ENCODE measurements at regions not wholly inside any gene's neighbourhood (a gene's known extent, or its start where the extent isn't known, plus 50 kb on each side); places are given as distances from the start of the nearest gene placed in this dataset.
"Not testable (repeated sequence)": the region's sequence is repeated elsewhere in the genome, so short reads cannot be mapped to it uniquely, and the experiment has no call there.

DNA sequence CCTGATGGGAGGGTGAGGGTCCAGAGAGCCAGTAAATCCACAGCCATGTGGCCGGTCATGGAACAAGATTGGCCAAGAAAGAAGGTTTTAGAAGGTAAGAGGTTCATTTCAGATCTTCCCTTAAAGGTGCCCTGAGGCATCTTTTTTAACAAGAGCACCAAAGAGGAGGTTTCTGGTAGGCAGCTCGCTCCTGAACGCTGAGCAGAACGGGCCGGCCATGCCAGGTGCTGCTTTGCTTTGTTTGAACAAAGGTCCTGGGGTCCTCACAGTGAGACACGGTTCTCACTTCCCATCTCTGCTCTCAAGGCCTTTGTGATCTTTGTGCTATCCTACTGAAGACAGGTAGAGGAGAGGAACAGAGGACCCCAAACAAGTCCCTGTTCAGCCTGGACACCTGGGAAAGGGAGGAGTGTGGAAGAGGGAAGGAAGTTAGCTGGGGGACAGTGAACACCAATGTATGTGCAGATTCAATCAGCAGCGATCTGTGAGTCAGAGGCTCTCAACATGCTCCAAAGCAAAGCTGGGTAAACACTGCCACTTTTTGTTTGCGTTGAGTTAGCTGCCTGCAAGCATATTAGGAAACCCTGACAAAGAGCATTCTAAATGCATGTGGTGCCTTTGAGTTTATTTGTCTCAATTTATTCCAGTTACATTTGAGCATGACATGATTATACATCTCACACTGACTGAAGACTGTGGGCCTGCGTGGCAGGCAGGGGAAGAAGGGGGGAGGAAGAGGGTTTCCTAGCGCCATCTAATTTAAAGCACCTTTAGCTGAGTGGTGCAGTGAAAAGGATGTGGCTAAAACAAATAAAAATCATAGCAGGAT is 102.4 kb downstream of the ASB1 start:
- TF ChIP-seq, protein P1, sequence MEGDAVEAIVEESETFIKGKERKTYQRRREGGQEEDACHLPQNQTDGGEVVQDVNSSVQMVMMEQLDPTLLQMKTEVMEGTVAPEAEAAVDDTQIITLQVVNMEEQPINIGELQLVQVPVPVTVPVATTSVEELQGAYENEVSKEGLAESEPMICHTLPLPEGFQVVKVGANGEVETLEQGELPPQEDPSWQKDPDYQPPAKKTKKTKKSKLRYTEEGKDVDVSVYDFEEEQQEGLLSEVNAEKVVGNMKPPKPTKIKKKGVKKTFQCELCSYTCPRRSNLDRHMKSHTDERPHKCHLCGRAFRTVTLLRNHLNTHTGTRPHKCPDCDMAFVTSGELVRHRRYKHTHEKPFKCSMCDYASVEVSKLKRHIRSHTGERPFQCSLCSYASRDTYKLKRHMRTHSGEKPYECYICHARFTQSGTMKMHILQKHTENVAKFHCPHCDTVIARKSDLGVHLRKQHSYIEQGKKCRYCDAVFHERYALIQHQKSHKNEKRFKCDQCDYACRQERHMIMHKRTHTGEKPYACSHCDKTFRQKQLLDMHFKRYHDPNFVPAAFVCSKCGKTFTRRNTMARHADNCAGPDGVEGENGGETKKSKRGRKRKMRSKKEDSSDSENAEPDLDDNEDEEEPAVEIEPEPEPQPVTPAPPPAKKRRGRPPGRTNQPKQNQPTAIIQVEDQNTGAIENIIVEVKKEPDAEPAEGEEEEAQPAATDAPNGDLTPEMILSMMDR (IDR thresholded peaks at IDR 0.05), result no peak
- Histone ChIP-seq H3K4me3 (no peak overlapping the region), H3K27ac (no peak overlapping the region)
- no peak for DNase-seq (ENCODE audit: low spot score)

DNA sequence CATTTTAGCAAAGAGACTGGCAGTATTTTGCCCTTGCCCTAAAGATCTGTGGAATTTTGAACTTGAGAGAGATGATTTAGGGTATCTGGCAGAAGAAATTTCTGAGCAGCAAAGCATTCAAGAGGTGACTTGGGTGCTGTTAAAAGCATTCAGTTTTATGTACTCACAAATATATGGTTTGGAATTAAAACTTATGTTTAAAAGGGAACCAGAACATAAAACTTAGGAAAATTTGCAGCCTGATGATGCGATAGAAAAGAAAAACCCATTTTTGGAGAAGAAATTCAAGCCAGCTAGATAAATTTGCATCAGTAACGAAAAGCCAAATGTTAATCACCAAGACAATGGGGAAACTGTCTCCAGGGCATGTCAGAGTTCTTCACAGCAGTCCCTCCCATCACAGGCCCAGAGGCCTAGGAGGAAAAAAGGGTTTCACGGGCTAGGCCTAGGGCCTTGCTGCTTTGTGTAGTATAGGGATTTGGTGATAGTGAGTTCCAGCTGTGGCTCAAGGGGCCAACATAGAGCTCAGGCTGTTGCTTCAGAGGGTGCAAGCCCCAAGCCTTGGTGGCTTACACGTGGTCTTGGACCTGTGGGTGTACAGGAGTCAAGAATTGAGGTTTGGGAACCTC is 104.4 kb downstream of the ASB1 start:
- DNase-seq (ENCODE audit: low spot score); H3K4me3 ChIP-seq; H3K27ac ChIP-seq: not testable (repeated sequence)

DNA sequence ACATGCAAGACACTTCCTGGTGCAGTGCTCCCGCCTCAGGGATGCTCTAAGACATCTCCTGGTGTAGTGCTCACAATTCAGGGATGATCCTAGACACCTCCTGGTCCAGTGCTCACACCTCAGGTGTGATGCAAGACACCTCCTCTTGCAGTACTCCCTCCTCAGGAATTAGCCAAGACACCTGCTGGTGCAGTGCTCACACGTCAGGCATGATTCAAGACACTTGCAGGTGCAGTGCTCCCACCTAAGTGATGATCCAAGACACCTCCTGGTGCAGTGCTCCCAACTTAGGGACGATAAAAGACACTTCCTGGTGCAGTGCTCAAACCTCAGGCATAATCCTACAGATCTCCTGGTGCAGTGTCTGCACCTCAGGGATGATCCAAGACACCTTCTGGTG is 117.0 kb downstream of the ASB1 start:
- not testable (repeated sequence) for H3K4me3 ChIP-seq, H3K27ac ChIP-seq

DNA sequence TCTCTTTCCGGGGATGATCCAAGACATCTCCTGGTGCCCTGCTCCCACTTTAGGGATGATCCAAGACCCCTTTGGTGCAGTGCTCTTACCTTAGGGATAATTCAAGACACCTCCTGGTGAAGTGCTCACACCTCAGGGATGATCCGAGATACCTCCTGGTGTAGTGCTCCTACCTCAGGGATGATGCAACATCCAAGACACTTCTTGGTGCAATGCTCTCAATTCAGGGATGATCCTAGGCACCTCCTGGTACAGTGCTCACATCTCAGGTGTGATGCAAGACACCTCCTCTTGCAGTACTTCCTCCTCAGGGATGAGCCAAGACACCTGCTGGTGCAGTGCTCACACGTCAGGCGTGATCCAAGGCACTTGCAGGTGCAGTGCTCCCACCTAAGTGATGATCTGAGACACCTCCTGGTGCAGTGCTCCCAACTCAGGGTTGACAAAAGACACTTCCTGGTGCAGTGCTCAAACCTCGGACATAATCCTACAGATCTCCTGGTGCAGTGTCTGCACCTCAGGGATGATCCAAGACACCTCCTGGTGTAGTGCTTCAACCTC is 122.3 kb downstream of the ASB1 start:
- H3K27ac ChIP-seq, result no peak overlapping the region
- no peak for DNase-seq (ENCODE audit: low spot score)
- TF ChIP-seq, protein P1 (IDR thresholded peaks at IDR 0.05), result no peak
- H3K4me3 ChIP-seq, result no peak overlapping the region

More for the DNA sequence above, 117.0 kb downstream of the ASB1 start:
- not testable (repeated sequence) for DNase-seq (ENCODE audit: low spot score)

DNA sequence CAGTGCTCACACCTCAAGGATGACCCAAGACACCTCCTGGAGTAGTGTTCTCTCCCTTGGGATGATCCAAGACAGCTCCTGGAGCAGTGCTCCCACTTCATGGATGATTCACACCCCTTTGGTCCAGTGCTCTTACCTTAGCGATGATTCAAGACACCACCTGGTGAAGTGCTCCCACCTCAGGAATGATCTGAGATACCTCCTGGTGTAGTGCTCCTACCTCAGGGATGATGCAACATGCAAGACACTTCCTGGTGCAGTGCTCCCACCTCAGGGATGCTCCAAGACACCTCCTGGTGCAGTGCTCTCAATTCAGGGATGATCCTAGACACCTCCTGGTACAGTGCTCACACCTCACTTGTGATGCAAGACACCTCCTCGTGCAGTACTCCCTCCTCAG is 123.1 kb downstream of the ASB1 start:
- Histone ChIP-seq H3K4me3 (no peak overlapping the region), H3K27ac (no peak overlapping the region)
- TF ChIP-seq, protein P1 (IDR thresholded peaks at IDR 0.05), result no peak
- DNase-seq (ENCODE audit: low spot score), result no peak

DNA sequence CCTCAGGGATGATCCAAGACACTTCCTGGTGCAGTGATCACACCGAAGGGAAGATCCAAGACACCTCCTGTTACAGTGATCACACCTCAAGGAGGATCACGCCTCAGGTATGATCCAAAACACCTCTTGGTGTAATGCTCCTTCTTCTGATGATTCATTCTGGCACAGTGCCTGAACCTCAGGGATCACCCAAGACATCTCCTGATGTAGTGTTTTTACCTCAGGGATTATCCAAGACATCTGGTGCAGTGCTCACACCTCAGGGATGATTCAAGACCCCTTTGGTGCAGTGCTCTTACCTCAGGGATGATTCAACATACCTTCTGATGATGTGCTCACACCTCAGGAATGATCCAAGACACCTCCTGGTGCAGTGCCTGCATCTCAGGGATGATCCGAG is 124.4 kb downstream of the ASB1 start:
- H3K27ac ChIP-seq, result no peak overlapping the region
- no peak for DNase-seq (ENCODE audit: low spot score)

DNA sequence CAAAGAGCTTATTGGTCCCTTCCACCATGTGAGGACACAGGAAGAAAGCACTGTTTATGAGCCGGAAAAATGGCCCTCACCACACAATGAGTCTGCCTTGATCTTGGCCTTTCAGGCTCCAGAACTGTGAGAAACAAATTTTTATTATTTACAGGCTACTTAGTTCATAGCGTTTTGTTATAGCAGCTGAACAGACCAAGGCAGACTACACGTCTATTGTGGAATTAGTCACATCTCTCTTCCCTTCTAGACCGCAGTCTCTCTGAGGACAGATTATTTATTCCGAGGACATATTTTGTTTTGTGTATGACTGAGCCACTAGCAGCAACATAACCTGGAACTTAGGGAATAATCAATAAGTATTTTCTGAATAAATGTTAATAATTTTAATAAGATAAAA is 125.5 kb downstream of the ASB1 start:
- TF ChIP-seq, protein P1 (IDR thresholded peaks at IDR 0.05), result no peak
- no peak for DNase-seq (ENCODE audit: low spot score)
- Histone ChIP-seq H3K27ac (no peak overlapping the region), H3K4me3 (no peak overlapping the region)

More for the DNA sequence above, 124.4 kb downstream of the ASB1 start:
- no peak overlapping the region for H3K4me3 ChIP-seq
- TF ChIP-seq, protein P1 (IDR thresholded peaks at IDR 0.05), result no peak

DNA sequence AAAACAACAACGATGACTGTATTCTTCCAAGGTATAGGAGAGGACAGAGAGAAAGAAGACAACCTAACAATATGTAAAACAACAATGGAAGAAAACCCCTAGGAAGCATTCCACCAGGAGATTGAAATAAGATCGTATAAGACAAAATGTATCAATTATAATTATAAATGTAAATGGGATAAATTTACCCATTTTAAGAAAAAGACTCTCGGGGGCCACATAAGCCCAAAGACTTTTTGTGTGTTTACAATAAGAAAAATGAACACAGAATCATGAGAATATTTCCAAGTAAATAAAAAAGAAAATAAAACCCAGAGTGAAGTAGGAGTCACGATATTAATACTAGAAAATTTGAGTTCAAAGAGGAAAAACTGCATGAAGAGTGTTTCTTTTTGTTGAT is 126.4 kb downstream of the ASB1 start:
- TF ChIP-seq, protein P1 (IDR thresholded peaks at IDR 0.05), result no peak
- DNase-seq (ENCODE audit: low spot score), result no peak
- Histone ChIP-seq H3K4me3 (no peak overlapping the region), H3K27ac (no peak overlapping the region)

Data from coronary artery (tissue), 2 donors.